ENCODE measurements at regions not wholly inside any gene's neighbourhood (a gene's known extent, or its start where the extent isn't known, plus 50 kb on each side); places are given as distances from the start of the nearest gene placed in this dataset.

DNA sequence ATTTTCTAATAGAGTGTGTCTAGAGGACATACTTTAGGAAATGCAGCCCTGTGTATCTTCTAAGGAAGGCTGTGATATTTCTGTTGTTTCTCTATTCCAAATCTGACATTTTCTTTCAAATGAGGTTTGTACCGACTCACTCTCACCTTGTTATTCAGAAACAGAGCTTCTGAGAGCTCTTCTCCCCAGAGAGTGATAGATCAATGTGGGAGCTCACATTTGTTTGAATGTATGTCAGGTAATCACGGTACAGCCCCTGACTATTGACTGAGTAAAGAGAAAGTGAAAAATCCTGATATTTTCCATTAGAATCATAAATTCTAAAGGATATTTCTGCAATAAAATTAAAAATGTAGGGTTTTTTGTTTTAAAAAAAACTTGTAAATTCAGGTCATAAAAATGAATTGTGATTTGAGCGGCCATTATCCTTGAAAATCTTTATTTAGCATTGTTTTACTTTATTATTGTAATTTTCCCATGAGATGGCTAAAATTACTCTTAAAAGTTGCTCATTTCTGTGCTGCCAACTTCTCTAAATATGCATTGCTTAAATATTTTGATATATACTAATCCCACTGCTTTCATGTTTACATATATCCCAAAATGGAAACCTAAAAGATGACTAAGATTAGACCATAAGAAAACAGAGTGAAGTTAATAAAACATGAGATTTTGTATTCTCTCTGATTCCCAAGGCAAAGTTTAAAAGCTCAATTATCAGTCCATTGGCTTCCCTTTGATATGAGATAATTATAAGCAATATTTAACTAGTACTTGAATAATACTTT, 1226.8 kb upstream of the CITED2 start:
- H3K27me3 ChIP-seq (ENCODE audit: control insufficient read depth in 1 of 2, insufficient read depth in 2 of 2, low read length in 1 of 2), result no peaks in the 10 kb centered on the region
- no peaks in the 10 kb centered on the region for H3K36me3 ChIP-seq (ENCODE audit: control insufficient read depth in 1 of 2, insufficient read depth in 2 of 2, low read length in 1 of 2)
- 27 to 30% methylated on average over 3 of the region's 3 CpGs for WGBS, 2 donors
- no peak overlapping the region for H3K4me3 ChIP-seq (ENCODE audit: low read length in 2 of 2)
- DNase-seq, result no peak
- no peak for ATAC-seq (ENCODE audit: low FRiP score)
- H3K27ac ChIP-seq (ENCODE audit: low read depth in 1 of 2, low read length in 2 of 2), result no peak overlapping the region
- H3K4me1 ChIP-seq (ENCODE audit: control insufficient read depth in 1 of 2, insufficient read depth in 2 of 2, low read length in 2 of 2), result peaks cover 0 to 2% of the 10 kb centered on the region in 2 donors
- intact Hi-C loops (cut with DNase I), result loop anchor here in 1 of 2 donors (5.0 kb wide), 1 partner anchor 386 kb away; no protein-coding TSS in a partner anchor
- H3K9me3 ChIP-seq (ENCODE audit: control insufficient read depth, low read length), result no peaks in the 10 kb centered on the region

DNA sequence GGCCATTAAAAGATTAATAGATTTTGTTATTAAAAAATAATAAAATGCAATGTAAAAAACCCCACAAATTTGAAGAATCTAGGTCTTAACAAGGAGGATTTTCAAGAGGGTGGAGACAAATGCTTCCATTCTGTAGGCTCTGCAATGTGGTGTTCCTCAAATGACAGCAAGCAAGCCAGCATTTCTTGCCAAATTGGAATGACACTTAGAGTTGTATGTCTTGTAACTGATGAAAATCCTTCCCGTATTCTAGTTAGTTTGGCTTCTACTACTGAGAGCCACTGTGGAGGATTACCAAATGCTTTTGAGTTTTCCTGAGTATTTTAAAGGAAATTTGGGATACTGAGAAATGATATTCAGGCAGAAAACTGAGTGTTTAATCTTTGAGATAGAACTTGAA, 1225.5 kb upstream of the CITED2 start:
- ATAC-seq (ENCODE audit: low FRiP score), result no peak
- Histone ChIP-seq H3K27ac (ENCODE audit: low read depth in 1 of 2, low read length in 2 of 2) (no peak overlapping the region), H3K4me1 (ENCODE audit: control insufficient read depth in 1 of 2, insufficient read depth in 2 of 2, low read length in 2 of 2) (peaks cover 0 to 2% of the 10 kb centered on the region in 2 donors), H3K27me3 (ENCODE audit: control insufficient read depth in 1 of 2, insufficient read depth in 2 of 2, low read length in 1 of 2) (no peaks in the 10 kb centered on the region), H3K9me3 (ENCODE audit: control insufficient read depth, low read length) (no peaks in the 10 kb centered on the region), H3K36me3 (ENCODE audit: control insufficient read depth in 1 of 2, insufficient read depth in 2 of 2, low read length in 1 of 2) (no peaks in the 10 kb centered on the region), H3K4me3 (ENCODE audit: low read length in 2 of 2) (no peak overlapping the region)
- 12 to 16% methylated on average over 1 of the region's 1 CpG for WGBS, 2 donors
- DNase-seq, result no peak
- intact Hi-C loops (cut with DNase I), result loop anchor here in 1 of 2 donors (5.0 kb wide), 1 partner anchor 387 kb away; no protein-coding TSS in a partner anchor

DNA sequence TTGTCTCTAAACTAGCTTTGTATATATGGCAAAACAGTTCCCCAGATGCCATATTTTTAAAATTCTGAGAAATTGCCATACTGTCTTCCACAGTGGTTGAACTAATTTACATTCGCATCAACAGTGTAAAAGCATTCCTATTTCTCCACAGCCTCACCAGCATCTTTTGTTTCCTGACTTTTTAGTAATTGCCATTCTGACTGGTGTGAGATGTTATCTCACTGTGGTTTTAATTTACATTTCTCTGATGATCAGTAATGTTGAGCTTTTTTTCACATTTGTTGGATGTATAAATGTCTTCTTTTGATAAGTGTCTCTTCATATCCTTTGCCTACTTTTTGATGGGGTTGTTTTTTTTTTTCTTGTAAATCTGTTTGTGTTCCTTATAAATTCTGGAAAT, 1222.7 kb upstream of the CITED2 start:
- H3K36me3 ChIP-seq (ENCODE audit: control insufficient read depth in 1 of 2, insufficient read depth in 2 of 2, low read length in 1 of 2), result no peaks in the 10 kb centered on the region
- no peaks in the 10 kb centered on the region for H3K4me1 ChIP-seq (ENCODE audit: control insufficient read depth in 1 of 2, insufficient read depth in 2 of 2, low read length in 2 of 2)
- H3K9me3 ChIP-seq (ENCODE audit: control insufficient read depth, low read length), result peaks cover 2% of the 10 kb centered on the region
- DNase-seq (no peak), ATAC-seq (ENCODE audit: low FRiP score) (no peak)
- H3K27me3 ChIP-seq (ENCODE audit: control insufficient read depth in 1 of 2, insufficient read depth in 2 of 2, low read length in 1 of 2), result no peaks in the 10 kb centered on the region
- H3K27ac ChIP-seq (ENCODE audit: low read depth in 1 of 2, low read length in 2 of 2), result no peak overlapping the region
- no peak overlapping the region for H3K4me3 ChIP-seq (ENCODE audit: low read length in 2 of 2)
- intact Hi-C loops (cut with DNase I), result no loop called here
- 87 to 93% methylated on average over 1 of the region's 1 CpG for WGBS, 2 donors

DNA sequence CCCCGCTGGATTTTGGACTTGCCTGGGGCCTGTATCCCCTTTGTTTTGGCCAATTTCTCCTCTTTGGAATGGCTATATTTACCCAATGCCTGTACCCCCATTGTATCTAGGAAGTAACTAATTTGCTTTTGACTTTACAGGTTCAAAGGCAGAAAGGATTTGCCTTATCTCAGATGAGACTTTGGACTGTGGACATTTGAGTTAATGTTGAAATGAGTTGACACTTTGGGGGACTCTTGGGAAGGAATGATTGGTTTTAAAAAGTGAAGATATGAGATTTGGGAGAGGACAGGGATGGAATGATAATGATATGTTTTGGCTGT, 1220.3 kb upstream of the CITED2 start:
- no peaks in the 10 kb centered on the region for H3K4me1 ChIP-seq (ENCODE audit: control insufficient read depth in 1 of 2, insufficient read depth in 2 of 2, low read length in 2 of 2)
- DNase-seq (no peak), ATAC-seq (ENCODE audit: low FRiP score) (no peak)
- peaks cover 2% of the 10 kb centered on the region for H3K9me3 ChIP-seq (ENCODE audit: control insufficient read depth, low read length)
- H3K4me3 ChIP-seq (ENCODE audit: low read length in 2 of 2), result no peak overlapping the region
- intact Hi-C loops (cut with DNase I), result no loop called here
- 97 to 100% methylated on average over 1 of the region's 1 CpG for WGBS, 2 donors
- no peak overlapping the region for H3K27ac ChIP-seq (ENCODE audit: low read depth in 1 of 2, low read length in 2 of 2)
- no peaks in the 10 kb centered on the region for H3K27me3 ChIP-seq (ENCODE audit: control insufficient read depth in 1 of 2, insufficient read depth in 2 of 2, low read length in 1 of 2)
- H3K36me3 ChIP-seq (ENCODE audit: control insufficient read depth in 1 of 2, insufficient read depth in 2 of 2, low read length in 1 of 2), result no peaks in the 10 kb centered on the region

DNA sequence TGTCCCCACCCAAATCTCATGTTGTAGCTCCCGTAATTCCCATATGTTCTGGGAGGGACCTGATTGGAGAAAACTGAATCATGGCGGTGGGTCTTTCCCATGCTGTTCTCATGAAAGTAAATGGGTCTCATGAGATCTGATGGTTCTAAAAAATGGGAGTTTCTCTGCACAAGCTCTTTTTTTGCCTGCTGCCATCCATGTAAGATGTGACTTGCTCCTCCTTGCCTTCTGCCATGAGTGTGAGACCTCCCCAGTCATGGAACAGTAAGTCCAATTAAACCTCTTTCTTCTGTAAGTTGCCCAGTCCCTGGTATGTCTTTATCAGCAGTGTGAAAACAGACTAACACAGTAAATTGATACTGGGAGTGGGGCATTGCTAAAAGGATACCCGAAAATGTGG, 1218.4 kb upstream of the CITED2 start:
- H3K9me3 ChIP-seq (ENCODE audit: control insufficient read depth, low read length), result peaks cover 2% of the 10 kb centered on the region
- DNase-seq, result no peak
- H3K4me1 ChIP-seq (ENCODE audit: control insufficient read depth in 1 of 2, insufficient read depth in 2 of 2, low read length in 2 of 2), result no peaks in the 10 kb centered on the region
- no peaks in the 10 kb centered on the region for H3K27me3 ChIP-seq (ENCODE audit: control insufficient read depth in 1 of 2, insufficient read depth in 2 of 2, low read length in 1 of 2)
- WGBS, 2 donors, result 88 to 98% methylated on average over 3 of the region's 3 CpGs
- intact Hi-C loops (cut with DNase I), result no loop called here
- no peaks in the 10 kb centered on the region for H3K36me3 ChIP-seq (ENCODE audit: control insufficient read depth in 1 of 2, insufficient read depth in 2 of 2, low read length in 1 of 2)
- no peak overlapping the region for H3K4me3 ChIP-seq (ENCODE audit: low read length in 2 of 2)
- H3K27ac ChIP-seq (ENCODE audit: low read depth in 1 of 2, low read length in 2 of 2), result no peak overlapping the region
- ATAC-seq (ENCODE audit: low FRiP score), result no peak

DNA sequence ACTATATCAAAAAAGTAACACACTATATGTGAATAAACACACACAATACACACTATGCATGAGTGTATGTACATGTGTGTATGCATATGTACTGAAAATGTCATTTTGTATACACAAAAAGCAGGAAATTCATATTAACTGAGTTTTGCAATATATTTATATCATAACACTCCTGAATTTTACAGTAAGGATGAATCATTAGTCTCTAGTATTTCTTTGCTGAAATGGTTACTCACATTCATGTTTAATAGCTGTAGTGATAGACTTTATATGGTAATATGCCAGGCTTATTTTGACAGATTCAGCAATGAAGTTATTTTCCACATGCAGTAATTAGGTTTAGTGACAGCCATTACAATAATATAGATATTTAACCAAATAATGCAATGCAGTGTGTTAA, 1216.2 kb upstream of the CITED2 start:
- intact Hi-C loops (cut with DNase I), result no loop called here
- H3K4me1 ChIP-seq (ENCODE audit: control insufficient read depth in 1 of 2, insufficient read depth in 2 of 2, low read length in 2 of 2), result no peaks in the 10 kb centered on the region
- DNase-seq, result no peak

DNA sequence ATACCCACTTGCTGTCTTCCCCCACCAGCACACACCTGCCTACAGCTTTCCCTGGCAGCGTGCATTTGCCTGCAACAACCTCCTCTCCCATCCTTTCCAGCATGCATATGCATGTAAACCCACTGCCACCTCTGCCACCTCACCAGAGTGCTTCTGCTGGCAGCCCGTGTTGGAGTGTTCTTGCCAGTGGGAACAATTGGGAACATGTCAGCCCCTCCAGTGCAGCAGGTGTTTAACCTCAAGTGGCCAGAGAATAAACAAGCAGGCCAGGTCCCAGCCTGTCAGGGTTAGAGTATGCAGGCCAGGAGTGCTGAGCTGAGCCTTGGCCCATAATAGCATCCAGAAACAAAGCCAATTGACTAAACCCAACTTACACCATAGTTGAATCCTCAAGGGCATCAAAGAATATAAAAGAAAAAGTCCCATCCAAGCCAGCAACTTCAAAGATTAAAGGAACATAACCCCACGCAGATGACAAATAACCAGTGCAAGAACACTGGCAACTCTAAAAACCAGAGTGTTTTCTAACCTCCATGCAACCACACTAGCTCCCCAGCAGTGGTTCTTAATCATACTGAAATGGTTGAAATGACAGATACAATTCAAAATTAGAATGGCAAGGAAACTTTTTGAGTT, 1212.1 kb upstream of the CITED2 start:
- Histone ChIP-seq H3K4me1 (ENCODE audit: control insufficient read depth in 1 of 2, insufficient read depth in 2 of 2, low read length in 2 of 2) (no peaks in the 10 kb centered on the region), H3K4me3 (ENCODE audit: low read length in 2 of 2) (no peak overlapping the region), H3K9me3 (ENCODE audit: control insufficient read depth, low read length) (no peaks in the 10 kb centered on the region), H3K27me3 (ENCODE audit: control insufficient read depth in 1 of 2, insufficient read depth in 2 of 2, low read length in 1 of 2) (no peaks in the 10 kb centered on the region), H3K36me3 (ENCODE audit: control insufficient read depth in 1 of 2, insufficient read depth in 2 of 2, low read length in 1 of 2) (no peaks in the 10 kb centered on the region), H3K27ac (ENCODE audit: low read depth in 1 of 2, low read length in 2 of 2) (no peak overlapping the region)
- WGBS, 2 donors, result 90 to 91% methylated on average over 3 of the region's 3 CpGs
- ATAC-seq (ENCODE audit: low FRiP score), result no peak
- no peak for DNase-seq
- intact Hi-C loops (cut with DNase I), result no loop called here

More for the DNA sequence above, 1216.2 kb upstream of the CITED2 start:
- H3K9me3 ChIP-seq (ENCODE audit: control insufficient read depth, low read length), result peaks cover 2% of the 10 kb centered on the region
- H3K27me3 ChIP-seq (ENCODE audit: control insufficient read depth in 1 of 2, insufficient read depth in 2 of 2, low read length in 1 of 2), result no peaks in the 10 kb centered on the region
- no peak overlapping the region for H3K4me3 ChIP-seq (ENCODE audit: low read length in 2 of 2)
- no peak for ATAC-seq (ENCODE audit: low FRiP score)
- H3K27ac ChIP-seq (ENCODE audit: low read depth in 1 of 2, low read length in 2 of 2), result no peak overlapping the region
- H3K36me3 ChIP-seq (ENCODE audit: control insufficient read depth in 1 of 2, insufficient read depth in 2 of 2, low read length in 1 of 2), result no peaks in the 10 kb centered on the region

DNA sequence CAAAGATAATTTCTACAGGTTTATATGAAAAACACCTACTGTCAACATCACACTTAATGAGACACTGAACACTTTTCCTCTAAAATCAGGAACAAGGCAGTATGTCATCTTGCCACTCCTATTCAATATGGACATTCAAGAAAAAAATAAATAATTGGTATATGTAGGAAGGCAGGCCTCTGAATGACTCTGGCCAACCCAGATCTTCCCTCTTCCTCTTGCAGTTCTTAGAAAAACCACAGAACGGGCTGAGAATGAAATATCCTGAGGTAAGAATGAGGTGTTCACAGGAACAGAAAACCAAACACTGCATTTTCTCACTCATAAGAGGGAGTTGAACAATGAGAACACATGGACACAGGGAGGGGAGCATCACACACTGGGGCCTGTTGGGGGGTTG, 1207.2 kb upstream of the CITED2 start:
- no peaks in the 10 kb centered on the region for H3K27me3 ChIP-seq (ENCODE audit: control insufficient read depth in 1 of 2, insufficient read depth in 2 of 2, low read length in 1 of 2)
- no peaks in the 10 kb centered on the region for H3K9me3 ChIP-seq (ENCODE audit: control insufficient read depth, low read length)
- H3K4me1 ChIP-seq (ENCODE audit: control insufficient read depth in 1 of 2, insufficient read depth in 2 of 2, low read length in 2 of 2), result no peaks in the 10 kb centered on the region
- no peaks in the 10 kb centered on the region for H3K36me3 ChIP-seq (ENCODE audit: control insufficient read depth in 1 of 2, insufficient read depth in 2 of 2, low read length in 1 of 2)
- WGBS, 2 donors, result 93 to 94% methylated on average over 1 of the region's 1 CpG
- no peak overlapping the region for H3K4me3 ChIP-seq (ENCODE audit: low read length in 2 of 2)
- intact Hi-C loops (cut with DNase I), result no loop called here
- DNase-seq (no peak), ATAC-seq (ENCODE audit: low FRiP score) (no peak)
- no peak overlapping the region for H3K27ac ChIP-seq (ENCODE audit: low read depth in 1 of 2, low read length in 2 of 2)

DNA sequence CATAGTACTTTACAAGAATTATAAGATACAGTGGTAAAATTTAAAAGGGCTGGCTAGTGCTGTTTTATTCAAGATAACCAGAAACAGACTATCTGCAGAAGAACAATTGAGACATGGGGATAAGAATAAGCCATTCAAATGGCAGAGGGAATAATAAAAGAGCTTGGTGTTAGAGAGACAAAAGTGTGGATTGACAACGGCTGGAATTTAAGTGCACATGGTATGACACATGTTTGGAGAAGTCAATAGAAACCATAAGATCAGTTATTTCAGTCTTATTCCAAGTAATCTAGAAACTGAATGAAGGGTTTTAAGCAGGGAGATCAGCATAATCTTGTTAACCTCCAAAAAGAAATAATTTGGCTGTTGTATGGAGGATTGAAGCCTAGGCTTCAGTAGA, 1205.5 kb upstream of the CITED2 start:
- intact Hi-C loops (cut with DNase I), result no loop called here
- Histone ChIP-seq H3K27ac (ENCODE audit: low read depth in 1 of 2, low read length in 2 of 2) (no peak overlapping the region), H3K9me3 (ENCODE audit: control insufficient read depth, low read length) (no peaks in the 10 kb centered on the region), H3K4me3 (ENCODE audit: low read length in 2 of 2) (no peak overlapping the region), H3K36me3 (ENCODE audit: control insufficient read depth in 1 of 2, insufficient read depth in 2 of 2, low read length in 1 of 2) (no peaks in the 10 kb centered on the region), H3K27me3 (ENCODE audit: control insufficient read depth in 1 of 2, insufficient read depth in 2 of 2, low read length in 1 of 2) (no peaks in the 10 kb centered on the region), H3K4me1 (ENCODE audit: control insufficient read depth in 1 of 2, insufficient read depth in 2 of 2, low read length in 2 of 2) (no peaks in the 10 kb centered on the region)
- no peak for DNase-seq
- ATAC-seq (ENCODE audit: low FRiP score), result no peak
- WGBS, 2 donors, result 71 to 85% methylated on average over 1 of the region's 1 CpG
